ENCODE measurements at regions not wholly inside any gene's neighbourhood (a gene's known extent, or its start where the extent isn't known, plus 50 kb on each side); places are given as distances from the start of the nearest gene placed in this dataset.

- no peak for DNase-seq (ENCODE audit: low read depth in 4 of 6, low spot score in 6 of 6)
- H3K4me3 ChIP-seq (ENCODE audit: low read depth, low read length), result no peak overlapping the region
- H3K4me1 ChIP-seq (ENCODE audit: control insufficient read depth, insufficient read depth, low read length), result peaks cover 3% of the 10 kb centered on the region
- no peaks in the 10 kb centered on the region for H3K36me3 ChIP-seq (ENCODE audit: control insufficient read depth, insufficient read depth, low read length)
- H3K27me3 ChIP-seq (ENCODE audit: control insufficient read depth, insufficient read depth, low read length), result no peaks in the 10 kb centered on the region
- 92% methylated on average over 2 of the region's 2 CpGs for WGBS (ENCODE audit: insufficient coverage)
- H3K27ac ChIP-seq (ENCODE audit: low read depth, low read length), result no peak overlapping the region
- H3K9me3 ChIP-seq (ENCODE audit: control insufficient read depth, insufficient read depth, low read length), result peaks cover 14% of the 10 kb centered on the region
Measured at GRCh38 chr12:41946106-41946505, 198.6 kb downstream of the GXYLT1 start.

GRCh38 chr12:41944216-41944615 lies 200.5 kb downstream of the GXYLT1 start:
- H3K9me3 ChIP-seq (ENCODE audit: control insufficient read depth, insufficient read depth, low read length), result peaks cover 14% of the 10 kb centered on the region
- WGBS (ENCODE audit: insufficient coverage), result 82% methylated on average over 2 of the region's 2 CpGs
- H3K36me3 ChIP-seq (ENCODE audit: control insufficient read depth, insufficient read depth, low read length), result no peaks in the 10 kb centered on the region
- no peak overlapping the region for H3K27ac ChIP-seq (ENCODE audit: low read depth, low read length)
- DNase-seq (ENCODE audit: low read depth in 4 of 6, low spot score in 6 of 6), result no peak
- H3K27me3 ChIP-seq (ENCODE audit: control insufficient read depth, insufficient read depth, low read length), result no peaks in the 10 kb centered on the region
- H3K4me1 ChIP-seq (ENCODE audit: control insufficient read depth, insufficient read depth, low read length), result peaks cover 3% of the 10 kb centered on the region
- H3K4me3 ChIP-seq (ENCODE audit: low read depth, low read length), result no peak overlapping the region

GRCh38 chr12:41943671-41944070 lies 201.0 kb downstream of the GXYLT1 start:
- H3K27ac ChIP-seq (ENCODE audit: low read depth, low read length), result no peak overlapping the region
- H3K36me3 ChIP-seq (ENCODE audit: control insufficient read depth, insufficient read depth, low read length), result no peaks in the 10 kb centered on the region
- DNase-seq (ENCODE audit: low read depth in 4 of 6, low spot score in 6 of 6), result no peak

GRCh38 chr12:41942354-41942753 lies 202.3 kb downstream of the GXYLT1 start:
- H3K4me1 ChIP-seq (ENCODE audit: control insufficient read depth, insufficient read depth, low read length), result peaks cover 3% of the 10 kb centered on the region
- no peak overlapping the region for H3K4me3 ChIP-seq (ENCODE audit: low read depth, low read length)
- H3K36me3 ChIP-seq (ENCODE audit: control insufficient read depth, insufficient read depth, low read length), result no peaks in the 10 kb centered on the region
- no peaks in the 10 kb centered on the region for H3K27me3 ChIP-seq (ENCODE audit: control insufficient read depth, insufficient read depth, low read length)
- no peak overlapping the region for H3K27ac ChIP-seq (ENCODE audit: low read depth, low read length)
- peak in 3 of 6 donors; percentile 37 to 81 (median 77) for DNase-seq (ENCODE audit: low read depth in 4 of 6, low spot score in 6 of 6)
- peaks cover 14% of the 10 kb centered on the region for H3K9me3 ChIP-seq (ENCODE audit: control insufficient read depth, insufficient read depth, low read length)

More at GRCh38 chr12:41943671-41944070, 201.0 kb downstream of the GXYLT1 start:
- no peak overlapping the region for H3K4me3 ChIP-seq (ENCODE audit: low read depth, low read length)
- H3K9me3 ChIP-seq (ENCODE audit: control insufficient read depth, insufficient read depth, low read length), result peaks cover 14% of the 10 kb centered on the region
- peaks cover 3% of the 10 kb centered on the region for H3K4me1 ChIP-seq (ENCODE audit: control insufficient read depth, insufficient read depth, low read length)
- H3K27me3 ChIP-seq (ENCODE audit: control insufficient read depth, insufficient read depth, low read length), result no peaks in the 10 kb centered on the region

GRCh38 chr12:41941079-41941478 lies 203.6 kb downstream of the GXYLT1 start:
- Histone ChIP-seq H3K27me3 (ENCODE audit: control insufficient read depth, insufficient read depth, low read length) (no peaks in the 10 kb centered on the region), H3K36me3 (ENCODE audit: control insufficient read depth, insufficient read depth, low read length) (no peaks in the 10 kb centered on the region), H3K4me1 (ENCODE audit: control insufficient read depth, insufficient read depth, low read length) (peaks cover 3% of the 10 kb centered on the region), H3K9me3 (ENCODE audit: control insufficient read depth, insufficient read depth, low read length) (peaks cover 8% of the 10 kb centered on the region), H3K27ac (ENCODE audit: low read depth, low read length) (no peak overlapping the region), H3K4me3 (ENCODE audit: low read depth, low read length) (no peak overlapping the region)
- DNase-seq (ENCODE audit: low read depth in 4 of 6, low spot score in 6 of 6), result no peak
- no CpG with 5 or more reads among the region's 2 CpGs for WGBS (ENCODE audit: insufficient coverage)

- no peaks in the 10 kb centered on the region for H3K27me3 ChIP-seq (ENCODE audit: control insufficient read depth, insufficient read depth, low read length)
- no peak for DNase-seq (ENCODE audit: low read depth in 4 of 6, low spot score in 6 of 6)
- no peaks in the 10 kb centered on the region for H3K36me3 ChIP-seq (ENCODE audit: control insufficient read depth, insufficient read depth, low read length)
- H3K9me3 ChIP-seq (ENCODE audit: control insufficient read depth, insufficient read depth, low read length), result peaks cover 4% of the 10 kb centered on the region
- no CpG with 5 or more reads among the region's 1 CpG for WGBS (ENCODE audit: insufficient coverage)
- H3K4me3 ChIP-seq (ENCODE audit: low read depth, low read length), result no peak overlapping the region
- H3K27ac ChIP-seq (ENCODE audit: low read depth, low read length), result no peak overlapping the region
- H3K4me1 ChIP-seq (ENCODE audit: control insufficient read depth, insufficient read depth, low read length), result peaks cover 3% of the 10 kb centered on the region
Measured at GRCh38 chr12:41940571-41940970, 204.1 kb downstream of the GXYLT1 start.

- Histone ChIP-seq H3K9me3 (ENCODE audit: control insufficient read depth, insufficient read depth, low read length) (no peaks in the 10 kb centered on the region), H3K27me3 (ENCODE audit: control insufficient read depth, insufficient read depth, low read length) (no peaks in the 10 kb centered on the region), H3K27ac (ENCODE audit: low read depth, low read length) (no peak overlapping the region), H3K4me1 (ENCODE audit: control insufficient read depth, insufficient read depth, low read length) (peaks cover 11% of the 10 kb centered on the region), H3K4me3 (ENCODE audit: low read depth, low read length) (no peak overlapping the region), H3K36me3 (ENCODE audit: control insufficient read depth, insufficient read depth, low read length) (no peaks in the 10 kb centered on the region)
- DNase-seq (ENCODE audit: low read depth in 4 of 6, low spot score in 6 of 6), result no peak
- WGBS (ENCODE audit: insufficient coverage), result 72% methylated on average over 4 of the region's 5 CpGs
Measured at GRCh38 chr12:41936333-41936732, 208.3 kb downstream of the GXYLT1 start.

GRCh38 chr12:41935911-41936310 lies 208.8 kb downstream of the GXYLT1 start:
- H3K4me3 ChIP-seq (ENCODE audit: low read depth, low read length), result no peak overlapping the region
- H3K36me3 ChIP-seq (ENCODE audit: control insufficient read depth, insufficient read depth, low read length), result no peaks in the 10 kb centered on the region
- peaks cover 11% of the 10 kb centered on the region for H3K4me1 ChIP-seq (ENCODE audit: control insufficient read depth, insufficient read depth, low read length)
- 83% methylated on average over 1 of the region's 3 CpGs for WGBS (ENCODE audit: insufficient coverage)
- H3K27ac ChIP-seq (ENCODE audit: low read depth, low read length), result no peak overlapping the region
- no peaks in the 10 kb centered on the region for H3K27me3 ChIP-seq (ENCODE audit: control insufficient read depth, insufficient read depth, low read length)
- no peak for DNase-seq (ENCODE audit: low read depth in 4 of 6, low spot score in 6 of 6)
- no peaks in the 10 kb centered on the region for H3K9me3 ChIP-seq (ENCODE audit: control insufficient read depth, insufficient read depth, low read length)

- Histone ChIP-seq H3K4me1 (ENCODE audit: control insufficient read depth, insufficient read depth, low read length) (peaks cover 11% of the 10 kb centered on the region), H3K36me3 (ENCODE audit: control insufficient read depth, insufficient read depth, low read length) (no peaks in the 10 kb centered on the region), H3K9me3 (ENCODE audit: control insufficient read depth, insufficient read depth, low read length) (no peaks in the 10 kb centered on the region), H3K4me3 (ENCODE audit: low read depth, low read length) (peak overlapping the region; percentile 55), H3K27me3 (ENCODE audit: control insufficient read depth, insufficient read depth, low read length) (no peaks in the 10 kb centered on the region), H3K27ac (ENCODE audit: low read depth, low read length) (no peak overlapping the region)
- DNase-seq (ENCODE audit: low read depth in 4 of 6, low spot score in 6 of 6), result peak in 4 of 6 donors; percentile 53 to 93 (median 72)
- WGBS (ENCODE audit: insufficient coverage), result 3% methylated on average over 35 of the region's 35 CpGs
Measured at GRCh38 chr12:41932470-41932991, 212.1 kb downstream of the GXYLT1 start.

GRCh38 chr12:41930866-41931437 lies 213.7 kb downstream of the GXYLT1 start:
- Histone ChIP-seq H3K27me3 (ENCODE audit: control insufficient read depth, insufficient read depth, low read length) (no peaks in the 10 kb centered on the region), H3K27ac (ENCODE audit: low read depth, low read length) (no peak overlapping the region), H3K36me3 (ENCODE audit: control insufficient read depth, insufficient read depth, low read length) (no peaks in the 10 kb centered on the region), H3K9me3 (ENCODE audit: control insufficient read depth, insufficient read depth, low read length) (no peaks in the 10 kb centered on the region), H3K4me1 (ENCODE audit: control insufficient read depth, insufficient read depth, low read length) (peaks cover 11% of the 10 kb centered on the region), H3K4me3 (ENCODE audit: low read depth, low read length) (no peak overlapping the region)
- no peak for DNase-seq (ENCODE audit: low read depth in 4 of 6, low spot score in 6 of 6)
- WGBS (ENCODE audit: insufficient coverage), result no CpG with 5 or more reads among the region's 7 CpGs

Data from spinal cord (tissue), 9 donors.